ENCODE measurements at regions not wholly inside any gene's neighbourhood (a gene's known extent, or its start where the extent isn't known, plus 50 kb on each side); places are given as distances from the start of the nearest gene placed in this dataset.

DNA sequence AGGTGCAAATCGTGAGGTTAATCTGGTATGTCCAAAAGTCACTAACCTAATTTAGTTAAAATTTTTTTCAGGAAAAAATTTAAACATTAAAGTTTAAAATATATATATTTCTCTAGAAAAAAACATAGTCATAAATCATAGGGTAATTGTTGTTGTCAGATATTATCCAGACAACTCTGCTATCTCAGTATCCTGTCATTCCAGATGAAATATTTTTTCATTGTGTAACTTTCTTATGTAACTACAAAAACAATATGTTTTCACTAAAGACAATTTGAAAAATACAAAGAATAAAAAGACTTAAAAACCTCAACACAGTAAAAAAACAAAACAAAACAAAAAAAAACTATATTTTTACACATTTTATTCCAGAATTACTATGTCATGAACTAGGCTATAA lies 57.6 kb downstream of the TENT5A start:
- no peak for DNase-seq

DNA sequence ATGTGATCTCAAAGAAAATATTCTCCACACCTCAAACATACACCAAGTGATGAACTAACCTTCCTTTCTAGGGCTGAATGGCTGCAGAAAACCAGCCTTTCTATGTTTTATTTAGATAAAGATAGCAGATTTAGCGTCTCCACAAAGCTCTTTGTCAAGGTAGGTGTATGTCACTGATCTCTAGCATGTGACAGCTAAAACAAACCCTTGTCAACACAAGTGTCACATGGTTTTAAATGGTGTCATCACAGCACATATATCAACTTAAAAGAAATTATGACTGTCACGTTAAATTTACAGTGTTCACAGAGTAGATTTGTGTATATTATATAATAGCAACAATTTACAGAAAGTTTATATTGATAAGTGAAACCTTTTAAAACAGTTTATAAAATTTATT lies 58.3 kb downstream of the TENT5A start:
- no peak for DNase-seq

DNA sequence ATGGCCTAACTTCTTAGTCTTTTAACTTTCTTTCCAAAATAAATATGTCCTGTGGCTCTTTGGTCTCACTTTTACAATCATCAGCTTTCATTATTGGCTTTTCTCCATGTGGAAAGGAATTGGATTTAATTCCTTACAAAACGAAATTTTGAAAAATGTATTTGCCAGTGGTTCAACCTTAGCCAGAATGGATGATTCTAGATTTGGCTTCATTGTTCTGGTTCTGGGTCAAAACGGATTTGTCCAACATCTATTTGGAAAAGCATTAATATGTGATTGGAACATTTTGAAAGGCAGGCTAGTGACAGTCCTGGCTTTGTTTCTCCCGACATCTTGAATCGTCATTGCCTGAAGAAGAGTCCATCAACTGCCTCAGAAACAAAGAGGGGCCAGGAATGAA lies 59.2 kb downstream of the TENT5A start:
- no peak for DNase-seq

DNA sequence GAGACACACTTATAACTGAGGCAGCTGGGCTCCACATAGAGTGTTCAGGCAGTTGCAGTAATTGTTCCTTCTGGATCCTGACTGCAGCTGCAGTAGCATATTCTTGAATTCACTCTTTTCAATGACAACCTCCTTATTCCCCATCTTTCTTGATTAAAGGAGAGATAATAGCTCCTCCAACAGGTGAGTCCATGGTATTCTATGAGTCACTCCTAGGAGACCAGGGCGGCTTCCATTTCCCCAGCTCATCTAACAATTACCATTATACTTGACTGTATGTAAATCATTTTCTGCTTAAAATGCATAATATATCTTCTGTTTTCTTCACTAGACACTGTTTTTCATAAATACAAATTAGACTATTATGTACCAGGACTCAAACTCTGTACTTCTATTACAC lies 62.4 kb downstream of the TENT5A start:
- no peak for DNase-seq

DNA sequence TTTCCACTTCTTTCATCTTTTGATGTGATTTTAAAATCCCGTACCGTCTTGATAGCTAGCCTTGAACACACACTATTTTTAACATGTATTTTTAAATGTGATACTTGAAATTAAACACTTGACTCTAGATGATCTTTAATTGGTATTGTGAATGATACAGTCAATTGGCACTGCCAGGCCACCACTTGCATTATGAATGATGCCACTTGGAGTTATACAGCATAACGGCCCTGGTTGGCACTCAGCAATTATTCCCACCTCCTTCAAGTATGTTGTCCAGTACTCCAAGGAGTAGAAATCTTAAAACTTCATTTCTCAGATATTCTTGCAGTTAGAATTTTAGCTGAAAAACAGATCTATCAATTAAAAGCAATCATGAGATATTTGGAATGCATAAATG lies 62.9 kb downstream of the TENT5A start:
- no peak for DNase-seq

DNA sequence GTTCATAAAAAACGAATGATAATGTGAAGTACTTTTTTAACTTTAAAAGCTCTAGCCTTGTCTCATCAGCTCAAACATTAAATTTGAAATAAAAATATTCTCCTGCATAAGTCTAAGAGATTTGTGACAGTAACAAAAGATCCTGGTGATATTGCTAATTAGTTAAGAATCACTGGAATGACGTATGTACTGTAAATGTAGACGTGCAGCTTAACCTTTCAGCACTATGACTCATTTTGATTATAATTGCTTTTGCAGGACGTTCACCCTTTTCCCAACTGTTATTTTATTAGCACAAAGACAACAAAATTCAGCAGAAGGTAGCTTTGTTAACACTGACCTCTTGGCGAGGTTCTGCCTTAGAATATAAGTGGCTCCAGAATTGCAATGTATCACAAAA lies 68.6 kb downstream of the TENT5A start:
- DNase-seq = no peak

DNA sequence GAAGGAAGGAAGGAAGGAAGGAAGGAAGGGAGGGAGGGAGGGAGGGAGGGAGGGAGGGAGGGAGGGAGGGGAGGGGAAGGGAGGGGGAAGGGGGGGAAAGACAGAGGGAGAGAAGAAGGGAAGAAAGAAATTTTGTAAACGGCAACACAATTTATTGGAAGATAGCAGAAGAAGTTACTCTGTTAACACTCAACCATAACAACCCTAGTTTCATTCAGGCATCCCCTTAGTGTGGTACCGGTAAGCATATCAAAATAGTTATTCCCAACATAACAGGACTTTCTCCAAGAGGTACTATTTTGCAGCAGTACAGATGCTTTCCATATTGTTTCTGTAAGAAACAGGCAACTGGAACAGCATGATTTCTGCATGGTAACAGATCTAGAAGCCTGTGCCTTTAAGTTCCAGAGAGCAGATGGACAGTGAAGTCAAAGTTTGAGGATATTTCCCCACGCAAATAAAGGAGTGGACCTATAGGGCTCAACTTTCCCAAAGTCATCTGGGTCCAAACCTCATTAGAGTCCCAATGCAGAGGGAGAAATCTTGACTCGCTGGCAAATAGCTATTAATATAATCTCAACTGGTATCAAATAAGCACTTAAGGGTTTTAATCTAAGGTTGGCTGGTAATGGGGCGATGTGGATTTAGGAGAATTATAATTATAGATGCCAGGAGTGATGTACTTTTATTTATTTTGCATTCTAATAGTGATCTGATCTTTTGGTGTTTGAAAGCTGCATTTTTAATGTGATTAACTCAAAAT lies 69.4 kb downstream of the TENT5A start:
- no peak for DNase-seq

DNA sequence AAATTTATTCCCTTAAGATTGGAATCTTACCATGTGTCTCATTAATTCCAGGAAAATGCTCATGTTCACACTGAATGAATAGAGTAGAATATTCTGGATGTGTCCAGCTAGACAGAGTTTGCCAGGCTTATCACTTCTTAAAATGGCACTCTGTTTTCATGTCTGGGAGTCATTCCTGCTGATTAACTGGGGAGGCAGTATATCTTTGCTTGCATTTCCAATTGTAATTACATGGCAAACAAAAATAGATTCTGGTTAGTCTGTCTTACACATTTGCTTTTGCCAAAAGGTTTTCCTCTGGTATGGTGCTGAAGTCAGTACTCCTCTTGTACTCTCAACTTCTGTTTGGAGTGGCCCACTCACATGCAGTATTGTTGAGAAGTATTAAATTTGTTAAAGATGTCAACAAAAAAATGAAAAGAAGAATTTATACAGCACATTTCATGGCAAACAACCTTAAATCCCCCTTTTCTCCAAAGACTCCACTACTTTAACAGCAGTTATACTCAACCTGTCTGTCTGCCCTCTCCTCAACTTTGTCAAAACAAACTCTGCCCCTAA lies 70.2 kb downstream of the TENT5A start:
- DNase-seq = no peak

DNA sequence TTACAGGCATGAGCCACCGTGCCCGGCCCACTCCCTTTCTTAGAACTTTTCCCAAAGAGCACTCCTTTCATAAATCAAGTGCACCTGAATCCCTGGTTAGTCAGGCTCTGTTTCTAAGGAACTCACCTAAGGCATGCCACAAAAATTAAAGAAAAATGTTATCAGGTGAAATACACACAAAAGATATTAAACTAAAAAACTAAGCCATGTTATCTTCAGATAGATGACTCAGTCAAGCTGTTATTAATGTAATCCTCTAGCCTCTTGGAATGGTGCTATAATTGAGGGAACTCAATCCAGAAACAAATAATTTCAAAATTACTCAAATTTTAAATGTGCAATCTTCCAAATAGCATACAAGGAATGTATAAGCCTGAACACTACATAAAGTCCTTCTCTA lies 83.0 kb downstream of the TENT5A start:
- no peak for DNase-seq

DNA sequence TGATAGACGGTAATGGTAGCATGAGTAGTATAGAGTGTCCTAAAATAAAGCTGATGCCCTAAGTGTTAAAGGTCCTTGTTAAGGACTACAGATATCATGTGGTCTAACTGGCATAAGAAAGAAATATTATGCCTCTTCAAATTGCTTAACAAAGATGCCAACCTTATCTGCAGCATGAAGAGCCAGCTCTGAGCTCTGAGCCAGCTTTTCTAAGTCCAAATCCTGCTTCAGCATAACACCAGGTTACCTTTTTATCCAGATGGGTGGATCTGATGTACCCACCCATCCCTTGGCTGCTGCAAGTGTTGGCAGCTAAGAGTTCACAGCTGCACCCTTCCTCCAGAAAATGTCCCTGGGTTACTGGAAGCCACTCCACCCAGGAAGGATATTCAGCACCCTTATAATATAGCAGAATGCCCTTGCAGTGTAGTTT lies 83.8 kb downstream of the TENT5A start:
- DNase-seq = no peak

DNA sequence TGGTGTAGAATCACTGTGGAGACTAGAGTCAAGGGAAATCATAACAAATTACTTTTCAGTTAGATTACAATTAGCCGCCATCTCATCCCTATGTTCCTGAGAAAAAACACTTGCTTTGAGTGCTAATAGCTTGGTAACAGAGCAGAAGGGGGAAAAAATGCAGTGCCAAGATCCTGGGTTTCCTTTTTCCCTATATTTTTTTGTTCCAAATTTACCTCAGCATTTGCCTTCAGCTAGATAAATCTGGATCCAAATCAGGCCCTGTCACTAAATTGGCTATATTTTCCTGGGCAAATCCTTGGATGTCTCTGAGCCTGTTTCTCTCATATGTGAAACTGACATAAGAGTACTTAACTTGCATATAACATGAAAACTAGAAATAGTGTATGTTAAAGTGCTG lies 86.0 kb downstream of the TENT5A start:
- no peak for DNase-seq

DNA sequence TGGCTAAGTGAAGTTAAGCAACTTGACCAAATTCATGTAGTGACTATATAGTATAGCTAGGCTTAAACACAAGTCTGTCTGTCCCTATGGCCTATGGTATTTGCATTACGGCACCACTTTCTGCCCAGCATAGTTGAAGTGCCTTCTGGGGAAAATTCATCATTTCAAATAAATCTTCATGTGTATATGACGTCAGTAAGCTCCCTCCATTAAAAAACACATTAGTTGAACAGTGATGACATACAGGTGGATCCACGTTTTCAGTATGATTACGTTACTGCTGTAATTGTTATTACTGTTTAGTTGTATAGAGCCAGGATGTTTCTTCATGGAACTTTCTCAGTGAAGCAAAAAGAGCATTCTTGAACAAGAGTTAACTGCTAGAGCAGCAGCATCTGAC lies 96.2 kb downstream of the TENT5A start:
- DNase-seq = no peak

DNA sequence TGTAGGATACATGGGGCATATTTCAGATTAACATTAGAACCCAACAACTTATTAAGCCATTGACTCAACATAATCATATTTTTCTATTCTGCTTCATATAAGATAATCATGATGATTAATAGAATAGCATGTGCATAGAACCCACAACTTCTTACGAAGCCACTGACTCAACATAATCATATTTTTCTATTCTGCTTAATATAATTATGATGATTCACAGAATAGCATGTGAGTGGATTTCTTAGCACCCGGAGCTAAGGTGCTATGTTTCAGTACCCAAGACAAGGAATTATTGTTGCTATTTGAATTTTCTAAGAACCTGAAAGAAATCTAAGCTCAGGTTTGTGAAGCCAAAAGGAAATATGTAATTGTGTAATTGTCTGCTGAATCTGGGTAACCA lies 96.8 kb downstream of the TENT5A start:
- DNase-seq = no peak

DNA sequence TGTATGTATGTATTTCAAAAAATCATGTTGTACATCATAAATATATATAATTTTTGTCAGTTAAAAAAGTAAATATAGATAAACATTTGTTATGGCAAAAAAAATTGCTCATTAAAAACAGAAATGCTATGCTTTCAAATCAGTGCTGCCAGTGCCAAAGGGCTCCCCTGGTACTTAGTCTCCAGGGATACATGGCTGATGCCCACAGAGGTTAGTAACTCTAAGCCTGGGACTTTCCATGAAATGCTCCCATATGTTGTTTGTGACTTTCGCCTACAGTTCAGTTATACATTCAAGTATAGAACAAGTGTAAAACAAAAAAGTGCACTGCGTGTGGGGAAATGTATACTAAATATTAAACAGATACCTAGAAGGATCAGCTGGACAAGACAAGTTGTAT lies 104.0 kb downstream of the TENT5A start:
- DNase-seq = no peak

DNA sequence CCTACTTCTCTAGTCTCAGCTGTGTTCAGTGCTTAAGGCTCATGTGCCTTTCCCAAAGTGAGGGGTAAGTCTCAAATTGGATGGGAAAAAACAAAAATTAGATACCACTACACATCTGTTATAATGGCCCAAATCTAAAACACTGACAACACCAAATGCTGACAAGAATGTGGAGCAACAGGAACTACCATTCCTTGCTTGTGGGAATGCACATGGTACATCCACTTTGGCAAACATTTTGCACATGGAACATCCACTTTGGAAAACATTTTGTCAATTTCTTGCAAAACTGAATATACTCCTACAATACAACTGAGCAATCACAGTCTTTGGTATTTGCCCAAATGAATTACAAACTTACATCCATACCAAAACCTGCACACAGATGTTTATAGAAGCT lies 109.3 kb downstream of the TENT5A start:
- no peak for DNase-seq

DNA sequence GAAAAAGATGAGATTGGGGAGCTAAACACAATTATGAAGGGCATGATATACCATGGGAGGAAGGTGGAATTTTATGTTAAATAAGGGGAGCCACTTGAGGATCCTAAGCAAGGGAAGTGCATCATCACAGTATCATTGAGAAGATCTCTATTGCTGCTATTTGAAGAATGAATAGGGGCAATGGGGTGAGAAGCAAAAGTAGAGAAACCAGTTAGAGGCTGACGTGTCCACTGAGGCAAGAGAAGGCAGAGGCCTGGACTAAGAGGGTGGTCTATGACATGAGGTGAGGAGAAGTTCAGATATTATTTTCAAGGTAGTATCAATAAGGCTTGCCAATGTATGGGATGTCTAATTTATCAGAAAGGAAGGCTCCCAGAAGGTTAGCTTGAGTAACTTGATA lies 111.6 kb downstream of the TENT5A start:
- no peak for DNase-seq

DNA sequence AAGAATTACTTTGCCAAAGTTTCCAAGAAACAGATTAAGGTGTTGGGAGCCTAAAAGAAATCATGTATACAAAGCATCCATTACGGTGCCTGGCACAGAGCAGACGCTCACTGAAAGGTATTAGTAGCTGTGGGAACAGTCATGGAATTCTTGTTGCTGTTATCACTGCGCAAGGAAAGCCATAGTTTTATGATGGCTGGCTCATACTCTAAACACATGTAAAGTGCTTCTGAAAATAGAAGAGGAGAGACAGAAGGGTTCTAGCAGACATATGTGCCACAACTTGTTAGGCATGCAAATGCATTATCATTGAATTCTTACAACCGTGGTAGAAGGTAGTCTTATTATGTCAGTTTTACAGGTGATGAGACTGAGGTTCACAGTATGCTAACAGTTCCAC lies 112.4 kb downstream of the TENT5A start:
- DNase-seq = no peak

DNA sequence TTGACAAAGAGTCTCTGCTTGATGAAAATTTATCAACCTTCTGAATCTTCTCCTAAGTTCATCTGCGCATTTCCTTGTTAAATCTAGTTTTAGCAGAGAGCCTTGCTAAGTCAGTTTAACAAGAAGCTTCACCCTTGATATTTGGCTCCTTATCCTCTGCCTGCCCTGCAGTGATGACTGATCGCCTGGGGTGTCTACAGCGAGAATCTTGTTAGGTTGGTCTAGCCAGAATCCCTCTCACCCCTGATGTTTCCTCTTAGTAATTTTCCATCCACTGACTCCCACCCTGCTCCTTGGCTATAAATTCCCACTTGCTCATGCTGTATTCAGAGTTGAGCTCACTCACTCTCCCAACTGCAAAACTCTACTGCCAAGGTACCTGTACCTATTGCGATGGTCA lies 114.1 kb downstream of the TENT5A start:
- DNase-seq = no peak

DNA sequence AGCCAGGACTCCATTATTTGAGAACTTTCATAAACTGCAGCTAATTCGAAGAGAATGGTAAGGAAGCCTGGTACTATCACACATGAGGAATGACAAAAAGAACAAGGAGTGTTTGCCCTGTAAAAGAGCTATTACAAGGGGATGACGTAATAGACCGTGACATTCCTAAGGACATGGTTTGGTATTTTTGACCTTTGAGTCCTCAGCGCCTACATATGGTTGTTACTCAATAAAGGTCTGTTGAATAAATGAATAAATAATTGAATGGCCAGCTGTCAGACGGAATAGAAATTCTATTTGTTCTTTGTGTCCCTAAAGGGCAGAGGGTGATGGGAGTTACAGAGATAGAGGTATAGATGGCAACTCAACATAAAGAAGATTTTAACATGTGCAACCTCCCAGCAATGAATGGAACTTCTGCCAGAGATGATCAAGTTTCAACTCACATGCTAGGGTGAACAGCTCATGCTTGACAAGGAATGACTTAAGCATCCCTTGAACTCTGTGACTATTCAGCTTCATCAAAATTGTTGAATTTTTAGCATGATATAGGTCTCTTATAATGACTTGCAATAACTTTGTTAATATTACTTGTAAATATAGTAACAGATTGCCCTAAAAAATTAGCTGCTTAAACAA lies 115.4 kb downstream of the TENT5A start:
- DNase-seq = no peak

DNA sequence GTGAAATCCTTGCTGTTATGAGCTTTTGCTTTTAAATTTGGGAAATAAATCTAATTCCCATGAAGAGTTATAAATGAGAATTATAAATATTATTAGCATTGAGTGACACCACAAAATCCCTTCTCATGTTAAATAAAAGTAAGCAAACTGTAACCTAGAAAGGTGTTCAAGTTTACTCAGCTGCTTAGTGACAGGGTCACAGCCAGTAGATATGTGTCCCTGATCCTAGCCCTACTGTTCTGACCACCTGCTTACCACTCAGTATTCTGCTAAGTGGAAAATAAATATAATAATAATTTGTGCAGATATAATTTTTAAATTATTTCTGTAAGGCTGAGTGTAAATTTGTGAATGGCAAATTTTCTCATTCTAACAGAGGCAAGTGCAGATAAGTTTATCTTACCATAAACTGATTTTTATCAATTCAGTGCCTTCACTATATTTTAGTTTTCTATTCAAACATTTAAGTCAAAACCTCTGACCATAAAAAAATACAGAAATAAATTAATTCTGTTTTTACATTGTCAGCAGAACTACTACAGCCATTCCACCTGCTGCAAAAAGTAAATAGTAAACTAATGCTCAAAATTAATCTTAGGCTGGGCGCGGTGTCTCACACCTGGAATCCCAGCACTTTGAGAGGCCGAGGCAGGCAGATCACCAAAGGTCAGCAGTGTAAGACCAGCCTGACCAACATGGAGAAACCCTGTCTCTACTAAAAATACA lies 118.2 kb downstream of the TENT5A start:
- no peak for DNase-seq

DNA sequence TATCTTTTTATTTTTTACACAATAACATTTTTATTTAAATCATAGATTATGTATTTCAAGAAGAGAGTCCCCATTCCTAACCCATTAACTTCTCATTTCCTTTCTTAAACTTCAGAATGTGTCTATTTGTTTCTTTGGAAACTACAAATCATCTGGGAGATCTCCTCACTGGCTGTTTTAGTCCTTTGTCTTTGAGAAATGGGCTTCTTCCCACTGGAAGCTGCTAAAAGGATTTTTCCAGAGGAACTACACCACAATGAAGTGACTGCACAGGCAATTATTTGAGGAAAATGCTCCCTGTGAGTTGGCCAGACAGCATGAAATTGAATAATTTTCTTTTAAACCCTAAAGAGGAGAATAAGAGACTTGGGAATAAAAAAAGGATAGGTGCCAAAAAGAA lies 119.1 kb downstream of the TENT5A start:
- DNase-seq = no peak

DNA sequence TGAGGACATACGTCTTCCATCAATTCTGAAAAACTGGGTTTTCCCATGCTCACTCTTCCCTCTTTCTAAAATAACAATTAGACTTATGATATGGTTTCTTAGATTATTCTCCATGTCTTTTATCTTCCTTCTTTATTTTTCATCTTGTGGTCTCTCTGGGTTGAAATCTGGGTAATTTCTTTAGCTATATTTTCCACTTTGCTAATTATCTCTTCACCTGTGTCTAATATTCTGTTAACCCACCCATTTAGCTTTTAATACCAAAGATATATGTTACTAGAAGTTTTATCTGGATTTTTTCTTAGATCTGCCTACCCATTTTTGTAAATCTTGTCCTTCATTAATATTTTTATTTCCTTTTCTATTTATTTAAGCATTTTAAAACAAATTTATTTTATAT lies 121.8 kb downstream of the TENT5A start:
- DNase-seq = no peak

DNA sequence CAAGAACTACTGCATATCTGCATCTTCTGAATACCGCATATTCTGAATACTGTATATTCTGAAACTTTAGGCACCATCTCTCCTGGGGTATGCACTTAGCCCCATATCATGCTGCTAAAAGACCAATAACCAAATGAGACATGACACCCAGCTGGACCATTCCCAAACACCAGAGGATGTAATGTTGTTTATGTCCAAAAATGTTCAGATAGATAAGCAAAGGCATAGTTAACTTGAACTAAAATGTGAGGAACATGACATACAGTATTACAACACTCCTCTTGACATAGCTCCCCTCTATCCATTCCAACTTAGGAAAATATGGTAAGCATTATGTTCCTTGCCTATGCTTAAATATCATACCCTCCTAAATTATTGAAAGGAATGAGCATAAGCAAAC lies 127.3 kb downstream of the TENT5A start:
- no peak for DNase-seq

DNA sequence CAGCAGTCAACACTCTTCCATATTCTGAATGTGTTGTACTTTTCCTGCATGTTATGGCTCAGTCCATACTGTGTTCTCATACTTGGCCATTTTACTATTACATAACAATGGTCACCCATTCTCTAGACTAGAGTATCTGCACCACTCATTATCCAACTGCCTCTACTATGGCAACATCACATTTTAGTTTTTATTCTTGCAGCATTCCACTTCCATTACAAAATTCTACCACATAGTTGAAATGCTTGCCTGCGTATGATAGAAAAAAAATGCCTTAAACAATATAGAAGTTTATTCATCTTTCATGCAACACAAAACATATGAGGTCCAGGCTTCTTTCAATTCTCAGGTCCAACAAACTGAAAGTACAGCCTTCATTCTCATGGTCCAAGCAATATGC lies 128.0 kb downstream of the TENT5A start:
- no peak for DNase-seq

Data from NCI-H2171 (cell line).